GM19395 (cell line): ENCODE measurements at regions not wholly inside any gene's neighbourhood (a gene's known extent, or its start where the extent isn't known, plus 50 kb on each side); places are given as distances from the start of the nearest gene placed in this dataset.

Experiments used
- ATAC-seq: cut with Tn5 transposase; IDR thresholded peaks from one replicate; pipeline ENCODE4 v1.9.1; 2021; ENCODE audit warnings: mild to moderate bottlenecking, moderate library complexity; ENCODE audit not compliant: unreplicated experiment

GRCh38 chr1:239025223-239025622, 361.1 kb upstream of the CHRM3 start:
- ATAC-seq = peak; percentile 59

- no peak for ATAC-seq
Measured at GRCh38 chr1:239023732-239024360, 362.5 kb upstream of the CHRM3 start.

GRCh38 chr1:239016337-239016736, 370.0 kb upstream of the CHRM3 start:
- ATAC-seq = no peak

- no peak for ATAC-seq
Measured at GRCh38 chr1:239011382-239011781, 375.0 kb upstream of the CHRM3 start.

GRCh38 chr1:239008568-239008967, 377.8 kb upstream of the CHRM3 start:
- ATAC-seq = no peak

- ATAC-seq = no peak
Measured at GRCh38 chr1:239006276-239006675, 380.1 kb upstream of the CHRM3 start.

GRCh38 chr1:238999944-239000343, 386.4 kb upstream of the CHRM3 start:
- no peak for ATAC-seq

GRCh38 chr1:238998577-238998976, 387.8 kb upstream of the CHRM3 start:
- ATAC-seq = no peak

GRCh38 chr1:238991765-238992495, 394.4 kb upstream of the CHRM3 start:
- ATAC-seq = no peak

GRCh38 chr1:238985312-238985711, 401.1 kb upstream of the CHRM3 start:
- ATAC-seq = no peak

- no peak for ATAC-seq
Measured at GRCh38 chr1:238982736-238983135, 403.6 kb upstream of the CHRM3 start.

- ATAC-seq = no peak
Measured at GRCh38 chr1:238981317-238981933, 404.9 kb upstream of the CHRM3 start.

GRCh38 chr1:238980053-238980452, 406.3 kb upstream of the CHRM3 start:
- ATAC-seq = no peak

GRCh38 chr1:238964631-238965030, 421.7 kb upstream of the CHRM3 start:
- ATAC-seq = no peak

GRCh38 chr1:238962941-238963340, 423.4 kb upstream of the CHRM3 start:
- no peak for ATAC-seq

GRCh38 chr1:238961790-238962189, 424.6 kb upstream of the CHRM3 start:
- ATAC-seq = no peak

GRCh38 chr1:238960071-238960470, 426.3 kb upstream of the CHRM3 start:
- no peak for ATAC-seq

GRCh38 chr1:238955934-238956333, 430.4 kb upstream of the CHRM3 start:
- no peak for ATAC-seq

GRCh38 chr1:238954865-238955264, 431.5 kb upstream of the CHRM3 start:
- no peak for ATAC-seq

GRCh38 chr1:238953448-238954010, 432.8 kb upstream of the CHRM3 start:
- ATAC-seq = no peak

- no peak for ATAC-seq
Measured at GRCh38 chr1:238951809-238952208, 434.6 kb upstream of the CHRM3 start.

GRCh38 chr1:238950784-238951183, 435.6 kb upstream of the CHRM3 start:
- no peak for ATAC-seq
